ENCODE measurements at regions not wholly inside any gene's neighbourhood (a gene's known extent, or its start where the extent isn't known, plus 50 kb on each side); places are given as distances from the start of the nearest gene placed in this dataset.
"Not testable (repeated sequence)": the region's sequence is repeated elsewhere in the genome, so short reads cannot be mapped to it uniquely, and the experiment has no call there.

DNA sequence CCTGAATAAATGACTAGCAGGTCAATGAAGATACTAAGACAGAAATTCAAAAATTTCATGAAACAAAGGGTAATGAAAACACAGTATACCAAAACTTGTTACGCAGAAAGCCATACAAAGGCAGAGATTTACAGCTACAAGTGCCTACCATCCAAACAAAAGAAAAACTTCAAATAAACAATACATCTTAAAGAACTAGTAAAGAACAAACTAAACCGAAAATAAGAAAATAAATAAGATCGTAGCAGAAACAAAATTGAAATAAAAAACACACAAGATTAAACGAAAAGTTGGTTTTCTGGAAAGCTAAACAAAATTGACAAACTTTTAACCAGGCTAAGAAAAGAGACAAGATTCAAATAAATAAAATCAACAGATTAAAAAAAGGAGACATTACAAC lies 51.5 kb downstream of the VPREB1 start:
- not testable (repeated sequence) for DNase-seq

DNA sequence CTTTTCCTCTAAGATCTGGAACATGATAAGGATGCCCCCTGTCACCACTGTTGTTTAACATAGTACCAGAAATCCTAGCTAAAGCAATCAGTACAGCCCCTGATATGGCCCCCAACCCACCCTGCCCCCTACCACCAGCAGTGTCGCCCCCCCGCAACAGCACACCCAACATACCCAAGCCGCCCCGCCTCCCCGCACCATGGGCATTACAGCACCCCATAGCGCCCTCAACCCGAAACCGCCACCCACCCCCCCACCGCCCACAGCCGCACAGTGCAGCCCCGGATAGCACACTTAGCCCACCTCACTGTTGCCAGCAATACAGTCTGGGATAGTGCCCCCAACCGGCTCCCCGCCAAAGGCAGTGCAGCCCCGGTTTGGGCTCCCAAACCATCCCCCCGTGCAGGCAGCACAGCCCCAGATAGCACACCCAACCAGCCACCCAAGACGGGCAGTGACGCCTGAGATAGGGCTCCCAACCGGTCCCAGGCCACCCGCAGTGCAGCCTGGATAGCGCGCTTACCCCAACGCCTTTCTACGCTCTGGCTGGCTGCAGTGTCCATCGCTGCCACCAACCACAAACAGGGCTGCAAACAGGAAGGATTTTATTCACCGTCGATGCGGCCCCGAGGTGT lies 52.7 kb downstream of the VPREB1 start:
- DNase-seq = not testable (repeated sequence)

DNA sequence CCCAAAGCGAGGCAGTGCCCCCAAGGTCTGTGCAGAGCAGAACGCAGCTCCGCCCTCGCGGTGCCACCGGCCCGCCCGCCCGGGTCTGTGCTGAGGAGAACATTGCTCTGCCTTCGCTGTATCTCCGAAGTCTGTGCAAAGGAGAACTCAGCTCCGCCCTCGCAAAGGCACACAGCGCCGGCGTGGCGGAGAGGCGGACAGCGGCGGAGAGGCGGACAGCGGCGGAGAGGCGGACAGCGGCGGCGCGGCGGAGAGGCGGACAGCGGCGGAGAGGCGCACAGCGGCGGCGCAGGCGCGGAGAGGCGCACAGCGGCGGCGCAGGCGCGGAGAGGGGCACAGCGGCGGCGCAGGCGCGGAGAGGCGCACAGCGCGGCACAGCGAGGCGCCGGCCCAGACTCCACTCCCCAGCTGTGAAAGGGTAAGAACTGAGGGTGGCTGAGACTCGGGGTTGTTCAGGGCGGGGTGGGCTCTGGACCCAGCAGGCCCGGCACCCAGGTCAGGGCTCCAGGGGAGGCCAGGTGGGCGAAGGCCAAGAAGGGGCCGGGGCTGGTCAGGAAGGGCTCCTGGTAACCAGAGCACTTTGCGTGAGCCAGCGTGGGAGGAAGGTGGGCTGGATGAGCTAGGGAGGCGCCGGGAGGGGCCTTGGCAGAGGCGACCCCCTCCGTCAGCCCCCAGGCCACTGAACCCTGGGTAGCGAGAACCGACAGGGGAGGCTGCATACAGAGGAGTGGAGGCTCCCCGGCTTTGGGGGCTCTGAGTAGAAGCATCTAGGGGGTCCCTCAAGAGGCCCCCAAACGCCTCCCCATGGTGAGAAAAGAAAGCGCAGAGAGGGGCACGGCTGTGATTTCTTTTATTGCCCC lies 53.4 kb downstream of the VPREB1 start:
- peak; percentile 81 for DNase-seq

DNA sequence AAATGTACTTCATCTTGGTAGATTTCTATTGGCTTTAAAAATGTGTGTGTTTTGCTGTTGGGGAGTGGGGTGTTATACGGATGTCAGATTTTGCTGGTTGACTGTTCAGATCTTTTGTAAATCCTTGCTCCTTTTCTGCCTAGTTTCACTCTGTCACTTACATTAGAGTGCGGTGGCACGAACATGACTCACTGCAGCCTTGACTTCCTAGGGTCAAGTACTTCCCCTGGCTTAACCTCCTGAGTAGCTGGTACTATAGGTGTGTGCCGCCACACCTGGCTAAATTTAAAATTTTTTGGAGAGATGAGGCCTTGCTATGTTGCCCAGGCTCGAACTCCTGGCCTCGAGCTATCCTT lies 54.0 kb downstream of the VPREB1 start:
- DNase-seq = peak; percentile 38

DNA sequence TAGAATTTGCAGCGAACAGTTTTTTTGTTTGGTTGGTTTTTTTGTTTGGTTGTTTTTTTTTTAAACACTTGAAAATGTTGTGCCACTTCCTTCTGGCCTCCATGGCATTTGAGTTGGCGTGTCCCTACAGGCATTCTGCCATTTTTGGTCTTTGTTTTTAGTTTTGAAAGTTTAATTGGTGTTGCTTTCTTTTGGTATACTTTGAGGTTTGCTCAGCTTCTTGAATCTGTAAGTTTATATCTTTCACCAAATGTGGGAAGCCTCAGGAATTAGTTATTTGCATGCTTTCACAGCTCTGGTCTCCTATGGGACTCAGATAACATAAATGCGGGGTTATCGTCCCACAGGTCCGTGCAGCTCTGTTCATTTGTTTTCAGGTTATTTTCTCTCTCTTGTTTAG lies 55.9 kb downstream of the VPREB1 start:
- not testable (repeated sequence) for DNase-seq

DNA sequence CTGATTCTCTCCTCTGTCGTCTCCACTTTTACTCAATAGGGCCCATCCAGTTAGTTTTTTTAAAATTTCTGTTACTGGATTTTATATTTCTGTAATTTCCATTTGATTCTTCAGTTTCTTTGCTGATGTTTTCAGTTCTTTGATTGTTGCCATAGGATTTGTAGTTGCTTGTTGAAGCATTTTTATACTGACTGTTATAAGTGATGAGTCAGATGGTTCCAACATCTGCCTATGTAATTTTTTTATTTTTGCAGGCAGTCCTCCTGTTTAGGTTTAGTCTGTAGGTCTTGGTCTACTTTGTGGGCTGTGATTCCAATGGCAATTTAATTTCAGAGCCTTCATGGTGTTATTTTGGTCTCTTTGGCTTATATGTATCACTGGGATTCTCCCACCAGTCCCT lies 56.4 kb downstream of the VPREB1 start:
- DNase-seq = not testable (repeated sequence)

DNA sequence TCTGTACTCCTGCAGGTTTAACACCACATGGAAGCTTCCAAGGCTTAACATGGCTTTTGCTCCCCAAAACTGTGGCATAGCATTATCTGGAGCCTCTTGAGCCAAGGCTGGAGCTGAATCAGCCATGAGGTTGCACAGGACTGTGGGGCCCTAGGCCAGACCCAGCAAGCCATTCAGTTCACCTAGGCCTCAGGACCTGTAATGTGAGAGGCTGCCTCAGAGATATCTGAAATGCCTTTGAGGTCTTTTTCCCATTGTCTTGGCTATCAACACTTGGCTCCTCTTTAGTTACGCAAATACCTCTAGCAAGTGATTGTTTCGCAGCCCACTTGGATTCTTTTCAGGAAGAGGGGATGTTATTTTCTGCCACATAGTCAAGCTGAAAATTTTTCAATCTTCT lies 72.0 kb downstream of the VPREB1 start:
- no peak for DNase-seq

DNA sequence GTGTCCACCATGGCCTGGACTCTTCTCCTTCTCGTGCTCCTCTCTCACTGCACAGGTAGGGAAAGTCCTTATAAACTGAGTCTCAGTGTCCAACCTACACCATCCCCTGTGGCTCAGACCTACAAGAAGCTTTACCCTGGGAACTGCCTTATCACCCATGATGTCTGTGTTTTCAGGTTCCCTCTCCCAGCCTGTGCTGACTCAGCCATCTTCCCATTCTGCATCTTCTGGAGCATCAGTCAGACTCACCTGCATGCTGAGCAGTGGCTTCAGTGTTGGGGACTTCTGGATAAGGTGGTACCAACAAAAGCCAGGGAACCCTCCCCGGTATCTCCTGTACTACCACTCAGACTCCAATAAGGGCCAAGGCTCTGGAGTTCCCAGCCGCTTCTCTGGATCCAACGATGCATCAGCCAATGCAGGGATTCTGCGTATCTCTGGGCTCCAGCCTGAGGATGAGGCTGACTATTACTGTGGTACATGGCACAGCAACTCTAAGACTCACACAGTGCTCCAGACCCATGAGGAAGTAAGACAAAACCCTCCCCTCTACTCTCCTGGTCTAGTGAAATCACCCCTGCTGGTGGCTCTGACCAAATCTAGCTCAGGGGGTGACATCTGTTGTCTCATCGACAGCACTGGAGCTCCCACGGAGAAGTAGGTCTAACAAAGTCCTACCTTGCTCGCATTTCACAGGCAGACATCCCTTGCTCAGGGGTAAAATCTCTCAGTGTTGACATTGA lies 74.3 kb downstream of the VPREB1 start:
- DNase-seq = no peak

DNA sequence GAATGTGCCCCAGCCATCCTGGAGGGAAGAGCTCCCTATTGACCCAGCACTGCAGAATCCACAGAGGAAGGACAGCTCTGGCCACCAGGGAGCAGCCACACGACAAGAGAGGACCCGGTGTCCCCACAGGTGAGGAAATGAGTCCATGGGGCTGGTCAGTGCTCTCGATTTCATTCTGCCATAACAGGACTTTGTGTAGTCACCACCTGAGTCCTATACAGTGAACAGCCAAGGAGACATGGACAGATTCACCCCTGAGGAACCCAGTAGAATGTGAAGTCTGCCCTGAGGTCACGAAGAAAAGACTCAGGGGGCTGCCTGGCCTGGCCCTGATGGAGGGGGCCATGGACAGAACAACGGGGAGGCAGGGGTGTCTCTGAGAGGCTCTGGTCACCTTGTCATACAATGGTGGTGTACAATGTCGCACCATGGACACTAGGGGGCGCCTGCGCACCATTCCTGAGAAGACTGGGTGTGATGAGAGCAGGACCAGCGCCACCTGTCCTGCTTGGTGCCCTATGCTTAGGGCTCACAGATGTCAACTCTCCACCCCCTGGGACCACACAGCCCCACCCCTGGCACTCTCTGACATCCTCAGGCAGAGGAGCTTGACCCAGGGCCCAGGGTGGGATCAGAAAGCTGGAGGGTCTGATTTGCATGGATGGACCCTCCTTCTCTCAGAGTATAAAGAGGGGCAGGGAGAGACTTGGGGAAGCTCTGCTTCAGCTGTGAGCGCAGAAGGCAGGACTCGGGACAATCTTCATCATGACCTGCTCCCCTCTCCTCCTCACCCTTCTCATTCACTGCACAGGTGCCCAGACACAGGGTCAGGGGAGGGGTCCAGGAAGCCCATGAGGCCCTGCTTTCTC lies 77.4 kb downstream of the VPREB1 start:
- DNase-seq = peak; percentile 82

DNA sequence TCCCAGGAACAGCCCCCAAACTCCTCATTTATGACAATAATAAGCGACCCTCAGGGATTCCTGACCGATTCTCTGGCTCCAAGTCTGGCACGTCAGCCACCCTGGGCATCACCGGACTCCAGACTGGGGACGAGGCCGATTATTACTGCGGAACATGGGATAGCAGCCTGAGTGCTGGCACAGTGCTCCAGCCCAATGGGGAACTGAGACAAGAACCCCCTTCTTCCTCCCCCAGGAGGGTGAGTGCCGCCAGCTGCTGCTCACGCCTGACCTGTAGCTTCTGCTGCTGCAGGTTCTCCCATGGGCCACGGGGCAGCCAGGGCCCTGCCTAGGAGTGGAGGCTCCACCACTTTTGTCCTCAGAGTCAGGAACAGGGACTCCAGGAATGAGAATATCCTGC lies 78.2 kb downstream of the VPREB1 start:
- DNase-seq = no peak

DNA sequence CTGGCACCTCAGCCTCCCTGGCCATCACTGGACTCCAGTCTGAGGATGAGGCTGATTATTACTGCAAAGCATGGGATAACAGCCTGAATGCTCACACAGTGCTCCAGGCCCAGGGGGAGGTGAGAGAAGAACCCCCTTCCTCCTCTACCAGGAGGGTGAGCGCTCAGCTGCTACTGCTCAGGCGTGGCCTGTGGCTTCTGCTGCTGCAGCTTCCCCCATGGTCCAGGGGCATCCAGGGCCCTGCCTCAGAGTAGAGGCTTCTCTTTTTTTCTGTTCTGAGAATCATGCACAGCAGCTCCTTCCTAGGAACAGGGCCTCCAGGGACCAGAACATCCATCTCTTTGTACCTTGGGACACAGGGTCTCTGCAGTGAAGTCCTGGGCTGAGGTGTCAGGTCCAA lies 83.1 kb downstream of the VPREB1 start:
- DNase-seq = no peak

DNA sequence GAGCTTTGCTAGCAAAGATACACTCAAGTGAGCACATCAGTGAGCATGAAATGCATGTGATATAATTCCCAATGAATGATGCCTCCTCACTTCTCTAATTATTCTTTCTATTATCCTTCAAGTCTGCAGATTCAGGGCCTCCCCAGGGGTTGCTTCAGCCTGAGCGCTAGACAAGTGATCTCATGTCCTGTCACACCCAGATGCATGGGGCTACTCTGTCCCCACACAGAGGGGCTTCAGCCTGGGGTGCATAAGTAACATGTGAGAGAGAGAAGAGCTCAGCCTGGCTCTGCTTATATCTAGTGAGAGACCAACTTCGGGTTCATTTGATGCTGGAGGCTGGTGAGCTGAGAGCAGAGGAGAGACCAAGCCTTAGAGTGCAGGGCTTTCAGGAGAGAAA lies 85.2 kb downstream of the VPREB1 start:
- no peak for DNase-seq

DNA sequence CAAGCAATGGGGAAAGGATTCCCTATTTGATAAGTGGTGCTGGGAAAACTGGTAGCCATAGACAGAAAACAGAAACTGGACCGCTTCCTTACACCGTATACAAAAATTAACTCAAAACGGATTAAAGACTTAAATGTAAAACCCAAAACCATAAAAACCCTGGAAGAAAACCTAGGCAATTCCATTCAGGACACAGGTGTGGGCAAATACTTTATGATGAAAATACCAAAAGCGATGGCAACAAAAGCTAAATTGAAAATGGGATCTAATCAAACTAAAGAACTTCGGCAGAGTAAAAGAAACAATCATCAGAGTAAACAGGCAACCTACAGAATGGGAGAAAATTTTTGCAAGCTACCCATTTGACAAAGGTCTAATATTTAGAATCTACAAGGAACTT lies 91.1 kb downstream of the VPREB1 start:
- not testable (repeated sequence) for DNase-seq

DNA sequence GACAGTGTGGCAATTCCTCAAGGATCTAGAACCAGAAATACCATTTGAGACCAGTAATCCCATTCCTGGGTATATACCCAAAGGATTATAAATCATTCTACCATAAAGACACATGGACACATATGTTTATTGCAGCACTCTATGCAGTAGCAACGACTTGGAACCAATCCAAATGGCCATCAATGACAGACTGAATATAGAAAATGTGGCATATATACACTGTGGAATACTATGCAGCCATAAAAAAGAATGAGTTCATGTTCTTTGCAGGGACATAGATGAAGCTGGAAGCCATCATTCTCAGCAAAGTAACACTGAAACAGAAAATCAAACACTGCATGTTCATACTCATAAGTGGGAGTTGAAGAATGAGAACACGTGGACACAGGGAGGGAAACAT lies 91.7 kb downstream of the VPREB1 start:
- DNase-seq = not testable (repeated sequence)

DNA sequence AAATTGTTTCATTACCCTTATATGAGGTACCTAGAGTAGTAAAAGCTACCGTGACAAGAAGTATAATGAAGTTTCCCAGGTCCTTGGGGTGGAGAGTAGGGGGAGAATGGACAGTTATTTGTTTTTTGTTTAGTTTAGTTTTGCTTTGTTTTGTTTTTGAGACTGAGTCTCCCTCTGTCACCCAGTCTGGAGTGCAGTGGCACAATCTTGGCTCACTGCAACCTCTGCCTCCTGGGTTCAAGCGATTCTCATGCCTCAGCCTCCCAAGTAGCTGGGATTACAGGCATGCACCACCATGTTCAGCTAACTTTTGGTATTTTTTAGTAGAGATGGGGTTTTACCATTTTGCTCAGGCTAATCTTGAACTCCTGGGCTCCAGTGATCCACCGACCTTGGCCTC lies 94.2 kb downstream of the VPREB1 start:
- DNase-seq = not testable (repeated sequence)

DNA sequence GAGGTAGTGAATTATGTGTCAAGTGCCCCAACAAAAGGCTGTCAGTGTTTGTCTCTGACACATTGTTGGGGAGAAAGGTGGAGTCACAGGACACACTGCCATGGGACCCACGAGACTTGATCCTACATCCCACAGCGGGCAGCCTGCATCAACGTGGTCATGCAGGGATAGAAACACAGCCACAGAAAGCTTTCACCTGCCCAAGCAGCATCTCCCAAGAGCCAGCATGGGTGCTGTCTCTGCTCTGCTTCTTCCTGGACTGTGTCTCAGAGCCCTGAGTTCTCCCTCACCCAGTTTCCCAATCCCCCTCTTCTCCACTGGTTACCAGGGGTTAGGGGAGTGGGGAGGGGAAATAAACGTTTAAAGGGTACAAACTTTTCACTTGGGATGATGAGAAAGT lies 97.2 kb downstream of the VPREB1 start:
- no peak for DNase-seq

DNA sequence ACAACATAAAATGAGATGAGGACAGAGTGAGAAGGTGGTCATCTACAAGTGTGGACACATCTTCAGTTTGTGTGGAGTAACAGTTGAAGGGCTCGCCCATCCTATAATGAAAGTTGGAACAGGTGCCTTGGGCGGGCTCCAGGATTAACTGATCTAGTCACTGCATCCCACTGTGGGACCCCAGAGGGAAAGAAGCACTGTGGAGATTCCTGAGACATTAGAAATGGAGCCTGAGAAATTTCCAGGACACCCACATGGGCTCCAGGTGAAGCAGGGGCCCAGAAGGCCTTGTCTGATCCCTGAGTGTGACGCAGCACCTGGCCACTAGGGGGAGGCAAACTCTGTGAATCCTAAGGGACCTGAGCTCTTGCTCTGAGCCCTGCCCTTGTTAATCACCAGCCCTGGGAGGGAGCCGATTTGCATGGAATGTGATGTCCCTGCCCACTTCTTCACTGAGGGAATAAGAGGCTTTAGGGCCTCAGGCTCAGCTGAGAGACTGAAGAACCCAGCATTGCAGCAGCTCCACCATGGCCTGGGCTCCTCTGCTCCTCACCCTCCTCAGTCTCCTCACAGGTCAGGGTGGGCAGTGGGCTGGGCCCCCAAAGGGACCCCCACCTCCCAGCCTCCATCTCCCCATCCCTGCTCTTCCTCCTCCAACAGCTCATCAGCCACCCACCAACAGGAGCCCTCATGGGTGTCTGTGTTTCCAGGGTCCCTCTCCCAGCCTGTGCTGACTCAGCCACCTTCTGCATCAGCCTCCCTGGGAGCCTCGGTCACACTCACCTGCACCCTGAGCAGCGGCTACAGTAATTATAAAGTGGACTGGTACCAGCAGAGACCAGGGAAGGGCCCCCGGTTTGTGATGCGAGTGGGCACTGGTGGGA lies 98.4 kb downstream of the VPREB1 start:
- DNase-seq = peak; percentile 75

DNA sequence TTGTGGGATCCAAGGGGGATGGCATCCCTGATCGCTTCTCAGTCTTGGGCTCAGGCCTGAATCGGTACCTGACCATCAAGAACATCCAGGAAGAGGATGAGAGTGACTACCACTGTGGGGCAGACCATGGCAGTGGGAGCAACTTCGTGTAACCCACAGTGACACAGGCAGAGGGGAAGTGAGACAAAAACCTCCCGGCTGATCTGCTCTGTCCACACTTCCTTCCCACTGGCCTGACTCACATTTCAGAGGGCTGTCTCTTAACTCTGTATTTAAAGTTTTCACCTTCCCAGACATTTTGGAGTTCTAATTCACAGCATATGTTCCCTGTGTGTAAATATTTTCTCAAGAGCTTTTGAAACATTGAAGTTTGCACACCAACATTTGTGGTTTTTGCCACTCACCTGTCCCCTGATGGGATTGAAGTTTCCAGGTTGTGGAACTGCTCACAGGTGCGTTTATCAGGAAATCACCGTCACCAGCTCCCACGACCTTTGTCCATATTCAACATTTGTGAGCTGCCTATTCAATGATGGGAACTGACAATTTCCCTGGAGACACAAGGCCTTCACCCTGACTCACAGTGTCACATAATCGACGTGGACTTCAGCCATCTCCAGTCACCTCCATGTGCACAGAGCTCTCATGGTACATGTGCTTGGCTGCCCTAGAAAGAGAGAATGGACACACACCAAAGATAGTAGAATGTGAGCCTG lies 99.2 kb downstream of the VPREB1 start:
- DNase-seq = no peak

DNA sequence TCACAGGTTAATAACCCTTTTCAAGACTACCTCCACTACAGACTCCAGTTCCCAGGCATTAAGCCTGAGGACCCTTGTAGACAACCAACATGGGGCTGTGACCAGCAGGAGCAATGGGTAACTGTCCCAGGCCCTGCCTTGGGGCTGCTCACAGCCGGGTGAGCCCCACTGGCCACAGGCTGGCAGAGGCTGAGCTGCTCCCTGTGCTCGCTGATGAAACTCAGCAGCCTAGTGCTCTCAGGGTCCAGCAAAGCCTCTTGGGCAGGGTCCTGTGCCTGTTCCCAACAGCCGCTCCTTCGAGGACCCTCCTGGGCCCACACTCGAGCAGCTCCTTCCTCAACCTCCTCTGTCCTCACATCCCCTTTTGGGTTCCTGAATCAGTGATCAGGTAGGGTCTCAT lies 99.8 kb downstream of the VPREB1 start:
- DNase-seq = no peak

DNA sequence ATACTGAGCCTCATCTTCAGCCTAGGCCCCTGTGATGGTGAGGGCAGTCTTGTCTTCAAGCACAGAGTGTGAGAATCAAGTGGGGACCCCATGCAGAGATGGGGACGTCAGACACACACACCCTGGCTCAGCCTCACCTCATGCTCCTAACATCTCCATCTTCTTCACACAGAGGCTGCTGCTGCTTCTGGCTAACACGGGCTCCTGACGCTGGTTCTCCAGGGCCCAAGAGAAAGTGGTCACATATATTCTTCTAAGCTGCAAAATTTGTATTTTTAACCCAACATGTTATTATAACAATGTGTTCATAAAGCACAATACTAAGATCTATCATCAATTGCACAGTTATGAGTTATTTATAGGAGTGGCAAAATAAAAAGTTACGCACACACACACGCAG lies 101.2 kb downstream of the VPREB1 start:
- no peak for DNase-seq
